Mesendoderm (in vitro differentiated cells): ENCODE measurements at regions not wholly inside any gene's neighbourhood (a gene's known extent, or its start where the extent isn't known, plus 50 kb on each side); places are given as distances from the start of the nearest gene placed in this dataset.
"Not testable (repeated sequence)": the region's sequence is repeated elsewhere in the genome, so short reads cannot be mapped to it uniquely, and the experiment has no call there.

ENCODE experiments used
- DNase-seq: peaks from one replicate; pipeline ENCODE4 v3.0.0; 2013
- H2AK5ac ChIP-seq: 2 replicates; pipeline ENCODE4 v1.6.1; 2013; ENCODE audit warnings: low read length, inconsistent platforms
- H2BK120ac ChIP-seq: 2 replicates; pipeline ENCODE4 v1.6.1; 2013; ENCODE audit warnings: low read depth, mild to moderate bottlenecking, low read length, moderate library complexity, mixed read lengths
- H2BK15ac ChIP-seq: replicated peaks from 2 replicates; pipeline ENCODE4 v1.6.1; 2013; ENCODE audit warnings: low read depth, mild to moderate bottlenecking, moderate library complexity
- H2BK5ac ChIP-seq: 2 replicates; pipeline ENCODE4 v1.6.1; 2013; ENCODE audit warnings: low read length, inconsistent platforms
- H3K18ac ChIP-seq: 2 replicates; pipeline ENCODE4 v1.6.1; 2013; ENCODE audit warnings: mild to moderate bottlenecking, low read length, mixed read lengths
- H3K23ac ChIP-seq: one replicate; pipeline ENCODE4 v1.6.1; 2013; ENCODE audit warnings: low read length
- H3K27ac ChIP-seq: 2 replicates; pipeline ENCODE4 v1.5.1; 2013; ENCODE audit warnings: low read depth, mild to moderate bottlenecking, inconsistent platforms, low read length, moderate library complexity
- H3K27me3 ChIP-seq: 2 replicates; pipeline ENCODE4 v1.6.1; 2013; ENCODE audit warnings: low read length, control low read depth, mild to moderate bottlenecking, inconsistent platforms; ENCODE audit not compliant: insufficient read depth, poor library complexity
- H3K36me3 ChIP-seq: 2 replicates; pipeline ENCODE4 v1.6.1; 2013; ENCODE audit warnings: low read length, inconsistent platforms; ENCODE audit not compliant: control insufficient read depth, insufficient read depth
- H3K4ac ChIP-seq: one replicate; pipeline ENCODE4 v1.6.1; 2013; ENCODE audit warnings: low read depth, mild to moderate bottlenecking, low read length, moderate library complexity
- H3K4me1 ChIP-seq: 2 replicates; pipeline ENCODE4 v1.6.1; 2013; ENCODE audit warnings: low read depth, low read length, inconsistent platforms; ENCODE audit not compliant: control insufficient read depth
- H3K4me2 ChIP-seq: 2 replicates; pipeline ENCODE4 v1.6.1; 2013; ENCODE audit warnings: low read length
- H3K4me3 ChIP-seq: 2 replicates; pipeline ENCODE4 v1.5.1; 2013; ENCODE audit warnings: mild to moderate bottlenecking, low read length
- H3K56ac ChIP-seq: one replicate; pipeline ENCODE4 v1.6.1; 2013; ENCODE audit warnings: low read length
- H3K79me1 ChIP-seq: 2 replicates; pipeline ENCODE4 v1.6.1; 2013; ENCODE audit warnings: low read length, inconsistent platforms
- H3K79me2 ChIP-seq: 2 replicates; pipeline ENCODE4 v1.6.1; 2013; ENCODE audit warnings: mild to moderate bottlenecking, low read length; ENCODE audit not compliant: control insufficient read depth, insufficient read depth
- H3K9ac ChIP-seq: 2 replicates; pipeline ENCODE4 v1.6.1; 2013; ENCODE audit warnings: low read length, inconsistent platforms
- H4K5ac ChIP-seq: one replicate; pipeline ENCODE4 v1.6.1; 2013; ENCODE audit warnings: low read length
- H4K8ac ChIP-seq: one replicate; pipeline ENCODE4 v1.6.1; 2013; ENCODE audit warnings: low read depth, mild to moderate bottlenecking, control low read depth, low read length, moderate library complexity
- WGBS: extraction: QIAGEN DNeasy Blood & Tissue Kit; methylation state at CpG from one replicate; pipeline ENCODE4 v1.1.7; 2013; ENCODE audit warnings: low lambda C conversion rate, missing lambda C conversion rate; ENCODE audit not compliant: insufficient coverage; ENCODE audit errors: extremely low coverage; 5-methylcytosine and 5-hydroxymethylcytosine counted together

- no peak overlapping the region for H3K23ac ChIP-seq
- H3K36me3 ChIP-seq = no peaks in the 10 kb centered on the region
These were observed 63.1 kb upstream of the SPP1 start for GRCh38 chr4:87912164-87913004.

GRCh38 chr4:87913896-87914295 lies 61.6 kb upstream of the SPP1 start:
- no peak overlapping the region for H3K4me2 ChIP-seq

More at GRCh38 chr4:87912164-87913004, 63.1 kb upstream of the SPP1 start:
- Histone ChIP-seq H3K56ac (peak overlapping the region; percentile 57), H2AK5ac (peak overlapping the region; percentile 61), H3K27me3 (no peaks in the 10 kb centered on the region), H4K5ac (no peak overlapping the region), H3K4ac (peak overlapping the region; percentile 94), H2BK120ac (peak overlapping the region; percentile 97), H3K18ac (peak overlapping the region; percentile 87), H3K4me3 (no peak overlapping the region), H2BK15ac (peak overlapping the region; percentile 57), H3K27ac (no peak overlapping the region), H3K4me2 (no peak overlapping the region), H3K79me2 (no peaks in the 10 kb centered on the region), H2BK5ac (peak overlapping the region; percentile 66), H3K4me1 (peaks cover 24% of the 10 kb centered on the region), H3K9ac (peak overlapping the region; percentile 12), H4K8ac (no peak overlapping the region), H3K79me1 (no peaks in the 10 kb centered on the region)
- DNase-seq = no peak
- no CpG with 5 or more reads among the region's 7 CpGs for WGBS

GRCh38 chr4:87915621-87916020 lies 59.9 kb upstream of the SPP1 start:
- H2BK120ac ChIP-seq = peak overlapping the region; percentile 8
- no peak overlapping the region for H4K8ac ChIP-seq
- H3K27me3 ChIP-seq = no peaks in the 10 kb centered on the region
- H4K5ac ChIP-seq = no peak overlapping the region
- H3K9ac ChIP-seq = no peak overlapping the region
- H3K79me1 ChIP-seq = no peaks in the 10 kb centered on the region
- no peak overlapping the region for H3K27ac ChIP-seq
- peak overlapping the region; percentile 82 for H2AK5ac ChIP-seq
- DNase-seq = no peak
- no peaks in the 10 kb centered on the region for H3K36me3 ChIP-seq
- peak overlapping the region; percentile 49 for H2BK5ac ChIP-seq
- H3K4me1 ChIP-seq = peaks cover 32% of the 10 kb centered on the region
- H3K18ac ChIP-seq = peak overlapping the region; percentile 54
- H3K4me2 ChIP-seq = no peak overlapping the region
- H3K56ac ChIP-seq = peak overlapping the region; percentile 17
- H2BK15ac ChIP-seq = no peak overlapping the region
- no peak overlapping the region for H3K23ac ChIP-seq
- no CpG with 5 or more reads among the region's 6 CpGs for WGBS
- H3K4ac ChIP-seq = peak overlapping the region; percentile 85
- H3K4me3 ChIP-seq = no peak overlapping the region
- no peaks in the 10 kb centered on the region for H3K79me2 ChIP-seq

More at GRCh38 chr4:87913896-87914295, 61.6 kb upstream of the SPP1 start:
- DNase-seq = no peak
- no peak overlapping the region for H2AK5ac ChIP-seq
- H3K9ac ChIP-seq = no peak overlapping the region
- peak overlapping the region; percentile 68 for H3K18ac ChIP-seq
- no peak overlapping the region for H3K56ac ChIP-seq
- H3K27me3 ChIP-seq = no peaks in the 10 kb centered on the region
- peaks cover 29% of the 10 kb centered on the region for H3K4me1 ChIP-seq
- H2BK5ac ChIP-seq = no peak overlapping the region
- H3K4ac ChIP-seq = no peak overlapping the region
- peak overlapping the region; percentile 88 for H2BK120ac ChIP-seq
- no peak overlapping the region for H3K4me3 ChIP-seq
- H3K79me2 ChIP-seq = no peaks in the 10 kb centered on the region
- H3K36me3 ChIP-seq = no peaks in the 10 kb centered on the region
- H3K27ac ChIP-seq = no peak overlapping the region
- no peak overlapping the region for H4K5ac ChIP-seq
- H2BK15ac ChIP-seq = no peak overlapping the region
- no peak overlapping the region for H4K8ac ChIP-seq
- 100% methylated on average over 1 of the region's 3 CpGs for WGBS
- H3K23ac ChIP-seq = no peak overlapping the region
- no peaks in the 10 kb centered on the region for H3K79me1 ChIP-seq

- H2AK5ac ChIP-seq = peak overlapping the region; percentile 49
- peak overlapping the region; percentile 23 for H3K9ac ChIP-seq
- H2BK5ac ChIP-seq = peak overlapping the region; percentile 66
- no peaks in the 10 kb centered on the region for H3K79me2 ChIP-seq
- peaks cover 23% of the 10 kb centered on the region for H3K4me1 ChIP-seq
- WGBS = no CpG with 5 or more reads among the region's 2 CpGs
- peak overlapping the region; percentile 49 for H2BK120ac ChIP-seq
- H3K4me2 ChIP-seq = peak overlapping the region; percentile 4
- peak overlapping the region; percentile 78 for H3K56ac ChIP-seq
- H3K79me1 ChIP-seq = no peaks in the 10 kb centered on the region
- H3K27me3 ChIP-seq = no peaks in the 10 kb centered on the region
- H3K36me3 ChIP-seq = no peaks in the 10 kb centered on the region
- no peak overlapping the region for H4K5ac ChIP-seq
- peak overlapping the region; percentile 20 for H3K27ac ChIP-seq
- peak overlapping the region; percentile 95 for H3K4ac ChIP-seq
- H3K4me3 ChIP-seq = no peak overlapping the region
- H4K8ac ChIP-seq = no peak overlapping the region
- peak overlapping the region; percentile 1 for H3K18ac ChIP-seq
- H3K23ac ChIP-seq = no peak overlapping the region
- no peak overlapping the region for H2BK15ac ChIP-seq
- peak; percentile 74 for DNase-seq
These were observed 58.9 kb upstream of the SPP1 start for GRCh38 chr4:87916626-87917025.

- not testable (repeated sequence) for H3K4me2 ChIP-seq, H3K79me2 ChIP-seq, H4K8ac ChIP-seq, H3K36me3 ChIP-seq, DNase-seq, H3K79me1 ChIP-seq, H3K23ac ChIP-seq, H2AK5ac ChIP-seq, H3K4me3 ChIP-seq, H2BK120ac ChIP-seq, H4K5ac ChIP-seq, H3K27me3 ChIP-seq
- H3K4me1 ChIP-seq = peaks cover 20% of the 10 kb centered on the region
- peak overlapping the region; percentile 98 for H3K18ac ChIP-seq
- H3K56ac ChIP-seq = peak overlapping the region; percentile 71
- peak overlapping the region; percentile 99 for H3K27ac ChIP-seq
- WGBS = no CpG with 5 or more reads among the region's 5 CpGs
- peak overlapping the region; percentile 26 for H2BK5ac ChIP-seq
- peak overlapping the region; percentile 55 for H3K4ac ChIP-seq
- H2BK15ac ChIP-seq = peak overlapping the region; percentile 80
- H3K9ac ChIP-seq = peak overlapping the region; percentile 36
These were observed 57.6 kb upstream of the SPP1 start for GRCh38 chr4:87917911-87918310.
